NCI-H1417 treated with DMSO at 0.1 percent for 48 hours (cell line): ENCODE measurements at regions not wholly inside any gene's neighbourhood (a gene's known extent, or its start where the extent isn't known, plus 50 kb on each side); places are given as distances from the start of the nearest gene placed in this dataset.

Experiments used
- DNase-seq: peaks from one replicate; lab custom pipeline; 2025; lab: John Stamatoyannopoulos, UW

DNA sequence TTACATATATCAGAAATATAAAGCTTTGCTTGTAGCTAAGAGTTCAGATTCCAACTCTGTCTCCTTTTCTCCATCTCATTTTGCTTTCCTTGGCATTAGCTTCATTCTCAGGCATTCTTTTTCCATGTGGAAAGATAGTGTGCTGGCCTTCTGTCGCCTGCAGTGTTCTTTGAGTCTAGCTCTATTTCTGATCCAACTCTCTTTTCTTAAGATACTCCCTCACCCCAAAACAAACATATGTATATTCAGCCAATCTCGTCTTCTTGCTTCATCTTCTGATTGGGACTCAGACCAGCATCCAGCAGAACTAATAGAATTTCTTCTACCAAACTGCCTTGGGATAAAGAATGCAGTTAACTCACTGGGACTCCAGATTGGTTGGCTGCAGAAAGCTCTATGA lies 532.2 kb downstream of the MID1IP1 start:
- DNase-seq = no peak

- no peak for DNase-seq
Observed at GRCh38 chrX:39335513-39336235, 534.4 kb downstream of the MID1IP1 start.

DNA sequence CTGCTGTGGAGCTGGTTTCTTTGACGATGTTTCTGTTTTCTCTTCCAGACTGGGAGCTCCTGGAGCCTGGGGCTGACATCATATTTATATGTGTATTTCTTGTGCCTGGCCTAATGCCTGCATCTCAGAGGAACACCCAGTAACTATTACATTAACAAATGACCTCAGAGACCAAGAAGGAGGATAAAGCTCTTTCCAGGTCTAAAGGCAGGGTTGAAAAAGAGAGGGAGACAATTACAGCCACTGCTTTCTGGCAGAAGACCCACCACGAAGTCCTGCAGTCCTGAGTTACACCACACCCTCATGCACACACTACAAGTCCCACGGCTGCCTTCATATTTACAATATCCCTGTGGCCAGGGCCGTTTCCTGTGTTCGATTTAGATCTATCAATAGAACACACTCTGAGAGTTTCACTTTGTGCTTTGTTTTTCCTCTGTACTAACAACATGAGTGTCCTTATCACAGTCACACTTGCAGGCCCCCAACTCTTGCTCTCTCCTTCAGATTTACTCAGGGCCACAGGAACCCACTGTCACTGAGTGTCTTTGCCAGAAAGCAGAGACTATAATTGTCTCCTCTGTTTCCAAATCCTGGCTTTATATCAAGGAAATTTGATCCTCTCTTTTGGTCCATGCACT lies 535.5 kb downstream of the MID1IP1 start:
- no peak for DNase-seq

- DNase-seq = no peak
Observed at GRCh38 chrX:39337451-39337850, 536.2 kb downstream of the MID1IP1 start.

DNA sequence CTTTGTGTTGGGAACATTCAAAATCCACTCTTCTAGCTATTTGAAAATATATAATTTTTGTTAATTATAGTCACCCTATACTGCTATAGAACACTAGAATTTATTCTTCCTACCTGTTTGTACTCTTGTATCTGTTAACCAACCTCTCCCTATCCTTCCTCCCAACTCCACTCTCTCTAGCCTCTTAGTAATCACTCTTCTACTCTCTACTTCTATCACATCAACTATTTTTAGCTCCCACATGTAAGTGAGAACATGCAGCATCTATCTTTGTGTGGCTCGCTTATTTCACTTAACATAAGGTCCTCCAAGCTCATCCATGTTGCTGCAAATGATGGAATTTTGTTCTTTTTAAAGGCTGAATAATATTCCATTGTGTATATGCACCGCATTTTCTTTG lies 537.3 kb downstream of the MID1IP1 start:
- no peak for DNase-seq

DNA sequence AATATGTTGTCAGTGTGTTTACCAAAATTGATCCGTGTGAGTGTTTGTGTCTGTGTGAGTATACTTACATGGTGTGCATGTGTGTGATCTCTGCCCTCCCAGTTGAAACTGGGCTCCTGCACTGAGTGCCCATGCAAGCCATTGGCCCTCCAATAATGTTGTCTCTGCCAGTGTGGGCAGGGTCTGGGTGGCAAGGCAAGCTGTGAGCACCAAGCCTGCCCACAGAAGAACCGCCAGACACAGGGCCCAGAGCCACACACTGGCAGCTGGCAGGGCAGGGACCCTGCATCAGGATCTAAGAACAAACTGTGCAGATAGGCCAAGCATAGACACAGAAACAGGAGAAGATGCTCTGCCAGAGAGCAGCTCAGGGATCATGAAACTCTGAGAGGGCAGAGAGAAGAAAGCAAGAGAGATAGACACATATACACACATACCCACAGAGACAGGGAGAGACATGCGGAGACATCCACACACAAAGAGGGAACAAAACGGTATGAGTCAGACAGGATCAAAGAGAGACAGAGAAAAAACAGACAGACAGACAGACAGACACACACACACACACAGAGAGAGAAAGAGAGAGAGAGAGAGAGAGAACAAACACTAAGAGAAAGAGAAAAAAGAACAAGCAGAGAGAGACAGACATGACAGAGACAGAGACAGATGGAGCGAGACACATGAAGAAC lies 555.0 kb downstream of the MID1IP1 start:
- DNase-seq = no peak

DNA sequence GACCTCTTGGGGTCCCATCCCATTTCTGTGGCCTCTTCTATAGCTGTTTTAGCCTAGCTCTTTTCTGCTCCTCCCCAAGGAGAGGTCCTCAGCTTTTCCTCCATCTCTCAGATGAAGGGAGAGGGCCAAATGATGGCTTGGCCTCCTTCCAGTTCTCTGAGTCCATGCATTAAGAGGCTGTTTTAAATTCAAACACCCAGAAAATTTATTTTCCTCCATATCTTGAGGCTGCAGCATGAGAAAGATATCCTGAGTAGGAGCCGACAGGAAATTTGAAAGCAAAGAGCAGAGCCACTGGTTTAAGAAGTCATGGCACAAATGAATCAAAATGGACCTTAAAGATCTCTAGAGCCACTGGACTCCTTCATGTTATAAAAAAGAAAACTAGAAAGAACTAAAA lies 558.8 kb downstream of the MID1IP1 start:
- DNase-seq = no peak

GRCh38 chrX:39361736-39362135 lies 560.5 kb downstream of the MID1IP1 start:
- DNase-seq = no peak

DNA sequence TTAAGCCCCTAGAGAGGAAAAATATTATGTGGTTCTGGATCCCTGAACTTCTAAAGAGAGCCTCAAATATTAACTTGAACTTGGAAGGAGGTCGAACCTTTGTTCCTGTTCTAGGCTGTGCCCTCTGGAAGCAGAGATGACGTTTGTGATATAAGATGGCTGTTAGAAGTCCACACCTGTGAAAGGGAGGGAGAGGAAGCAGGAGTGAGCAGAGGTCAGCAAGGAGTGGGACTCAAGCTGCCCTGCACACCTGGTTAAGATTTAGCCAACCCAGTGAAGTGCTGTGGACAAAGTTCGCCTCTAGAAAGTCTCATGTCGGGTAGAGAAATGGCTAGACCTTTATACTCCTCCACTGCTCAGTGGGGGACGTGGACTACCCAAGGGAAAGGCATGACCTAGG lies 566.2 kb downstream of the MID1IP1 start:
- no peak for DNase-seq

DNA sequence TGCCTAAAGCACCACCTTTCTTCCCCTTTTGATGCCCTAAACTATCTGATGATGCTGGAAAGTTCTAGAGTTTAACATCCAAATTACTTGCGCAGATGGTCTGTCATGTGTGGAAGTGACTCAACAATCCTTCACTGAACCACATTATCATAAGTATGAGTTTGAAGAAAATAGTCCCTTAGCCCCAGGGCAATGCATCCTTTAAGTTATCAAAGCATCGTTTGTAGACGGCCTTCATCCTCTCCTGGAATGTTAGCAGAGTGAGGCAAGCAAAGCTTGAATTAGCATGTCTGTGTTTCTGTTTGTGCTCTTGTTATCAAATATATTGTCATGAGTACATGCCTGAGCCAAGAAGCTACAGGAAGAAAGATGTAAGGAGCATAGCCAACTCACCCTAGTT lies 570.9 kb downstream of the MID1IP1 start:
- no peak for DNase-seq

- no peak for DNase-seq
Observed at GRCh38 chrX:39377157-39377556, 575.9 kb downstream of the MID1IP1 start.

GRCh38 chrX:39377773-39378172 lies 576.5 kb downstream of the MID1IP1 start:
- DNase-seq = no peak

DNA sequence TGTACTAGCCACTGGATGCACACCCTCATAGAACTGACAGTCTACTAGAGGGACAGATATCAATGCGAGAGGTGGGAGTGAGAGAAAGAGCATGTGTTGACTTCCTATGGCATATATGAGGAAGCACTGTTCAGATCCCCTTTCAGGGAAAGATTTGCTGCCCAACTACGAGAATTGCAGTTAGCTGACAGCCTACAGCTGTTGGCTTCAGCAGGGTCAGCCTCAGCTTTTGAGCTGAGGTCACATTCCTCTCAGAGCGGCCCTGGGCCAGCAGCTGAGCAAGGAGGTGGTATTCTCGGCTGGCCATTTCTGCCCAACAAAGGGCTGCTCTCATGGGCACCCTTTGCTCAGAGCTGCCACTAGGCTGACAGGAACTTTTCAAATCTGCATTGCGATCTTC lies 580.2 kb downstream of the MID1IP1 start:
- DNase-seq = no peak

- DNase-seq = no peak
Observed at GRCh38 chrX:39384996-39385395, 583.7 kb downstream of the MID1IP1 start.

DNA sequence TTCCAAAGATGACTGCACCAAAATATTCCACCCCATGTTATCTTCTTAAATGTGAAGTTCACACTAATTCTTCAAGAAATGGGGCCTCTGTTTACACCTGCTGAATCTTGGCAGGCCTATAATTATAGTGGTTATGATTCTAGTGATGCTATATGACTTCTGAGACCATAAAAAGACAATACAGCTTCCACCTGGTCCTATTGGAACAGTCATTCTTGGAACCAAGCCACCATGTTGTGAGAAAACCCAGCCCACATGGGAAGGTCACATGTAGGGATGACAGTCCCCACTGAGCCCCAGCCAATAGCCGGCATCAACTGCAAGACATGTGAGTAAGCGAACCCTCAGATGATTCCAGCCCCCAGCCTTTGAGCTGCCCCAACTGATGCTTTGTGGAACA lies 587.5 kb downstream of the MID1IP1 start:
- no peak for DNase-seq

GRCh38 chrX:39396358-39396995 lies 595.2 kb downstream of the MID1IP1 start:
- peak; percentile 30 for DNase-seq

- peak; percentile 67 for DNase-seq
Observed at GRCh38 chrX:39397561-39398199, 596.4 kb downstream of the MID1IP1 start.

- DNase-seq = no peak
Observed at GRCh38 chrX:39398215-39398962, 597.1 kb downstream of the MID1IP1 start.

DNA sequence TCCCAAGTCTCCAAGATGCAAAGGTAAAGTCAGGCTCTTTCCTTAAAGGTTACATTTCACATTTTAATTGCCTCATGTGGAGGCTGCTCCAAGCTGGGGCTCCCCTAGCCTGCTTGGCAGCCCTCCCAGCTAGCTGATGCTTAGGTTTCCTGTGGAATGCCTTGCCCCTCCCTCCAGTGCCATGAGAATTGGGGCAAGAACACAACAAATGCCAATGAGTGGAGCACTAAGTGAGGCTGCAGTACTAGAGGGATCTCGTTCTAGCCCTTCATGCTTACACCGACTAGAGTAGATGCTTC lies 597.7 kb downstream of the MID1IP1 start:
- no peak for DNase-seq

DNA sequence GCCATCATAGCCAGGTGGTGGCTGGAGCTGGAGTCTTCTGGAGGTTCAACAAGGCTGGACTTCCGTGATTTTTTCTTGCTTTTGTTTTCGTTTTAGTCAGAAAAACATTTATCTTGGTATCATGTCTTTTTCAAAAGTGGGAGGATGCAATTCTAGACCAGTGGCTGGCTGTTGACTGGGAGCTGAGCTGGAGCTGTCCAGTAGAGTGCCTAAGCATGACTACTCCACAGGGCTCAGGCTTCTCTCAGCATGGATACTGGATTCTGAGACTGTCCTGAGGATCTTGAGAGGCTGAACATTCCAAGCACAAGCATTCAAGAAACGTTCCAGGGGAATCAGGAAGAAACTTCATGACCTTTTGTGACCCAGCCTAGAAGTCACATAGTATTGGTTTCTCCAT lies 598.1 kb downstream of the MID1IP1 start:
- DNase-seq = no peak

- DNase-seq = no peak
Observed at GRCh38 chrX:39401483-39402110, 600.3 kb downstream of the MID1IP1 start.
